Putamen (tissue), 1 donor: ENCODE measurements at regions not wholly inside any gene's neighbourhood (a gene's known extent, or its start where the extent isn't known, plus 50 kb on each side); places are given as distances from the start of the nearest gene placed in this dataset.

Experiments
- DNase-seq: peaks from one replicate; pipeline ENCODE4 v3.0.0-alpha.2; 2016; ENCODE audit warnings: low spot score

GRCh38 chr14:25988536-25988935 is 609.3 kb downstream of the NOVA1 start:
- no peak for DNase-seq

DNA sequence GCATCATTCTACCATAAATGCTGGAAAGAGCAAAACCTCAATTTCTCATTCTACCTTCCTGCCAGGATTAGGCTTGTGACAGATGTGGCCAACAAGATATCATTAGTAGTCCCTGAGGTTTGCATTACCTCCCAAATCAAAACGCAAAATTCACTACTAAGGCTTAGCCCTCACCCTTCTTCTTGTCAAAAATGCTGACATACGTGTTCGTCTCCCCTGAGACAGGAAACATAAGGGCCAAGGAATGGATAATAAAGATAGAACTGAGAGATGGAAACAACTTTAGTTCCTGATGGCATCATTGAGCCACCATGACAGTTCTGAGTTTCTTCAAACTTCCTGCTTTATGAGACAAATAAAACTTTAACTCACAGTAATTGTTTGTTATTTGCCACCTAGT is 642.1 kb downstream of the NOVA1 start:
- DNase-seq: no peak

GRCh38 chr14:25953532-25954139 is 644.2 kb downstream of the NOVA1 start:
- DNase-seq: no peak

DNA sequence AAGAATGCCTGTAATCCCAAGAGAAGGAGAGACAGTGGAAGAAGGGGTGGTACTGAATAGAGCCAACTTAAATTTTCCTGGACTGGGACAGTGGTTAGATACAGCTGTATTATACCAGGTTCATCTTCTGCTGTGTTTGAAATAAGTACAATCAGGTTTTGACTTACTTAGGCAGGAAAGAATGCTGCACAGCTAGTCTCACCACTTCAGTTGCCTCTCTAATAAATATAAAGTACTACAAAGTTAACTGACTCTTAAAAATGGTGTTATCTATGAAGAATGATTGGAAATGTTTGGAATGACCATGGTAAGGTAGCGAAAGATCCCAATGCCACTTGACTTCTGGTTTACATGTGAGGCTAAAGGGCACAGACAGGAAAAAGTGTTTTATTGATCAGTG is 652.1 kb downstream of the NOVA1 start:
- DNase-seq: no peak

DNA sequence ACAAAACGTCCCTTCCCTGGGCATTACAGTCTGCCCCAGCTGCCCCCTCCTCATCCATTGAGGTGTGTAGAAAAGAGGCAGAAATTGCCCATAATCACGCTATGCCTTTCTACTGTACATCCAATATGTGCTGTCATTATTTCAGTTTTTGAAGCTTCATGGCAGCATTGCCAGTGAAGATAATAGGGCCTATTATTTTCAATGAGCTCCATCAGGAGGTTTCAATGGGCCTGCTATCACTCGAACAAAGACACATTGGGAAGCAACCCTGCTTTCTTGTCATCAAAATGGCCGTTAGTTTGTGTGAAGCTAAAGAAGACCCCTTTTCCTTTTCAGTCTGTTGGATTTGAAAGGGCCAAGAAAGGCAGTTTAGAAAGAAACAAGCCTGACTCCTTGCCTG is 653.8 kb downstream of the NOVA1 start:
- DNase-seq: no peak

- no peak for DNase-seq
These were observed 654.5 kb downstream of the NOVA1 start for GRCh38 chr14:25943329-25943728.

DNA sequence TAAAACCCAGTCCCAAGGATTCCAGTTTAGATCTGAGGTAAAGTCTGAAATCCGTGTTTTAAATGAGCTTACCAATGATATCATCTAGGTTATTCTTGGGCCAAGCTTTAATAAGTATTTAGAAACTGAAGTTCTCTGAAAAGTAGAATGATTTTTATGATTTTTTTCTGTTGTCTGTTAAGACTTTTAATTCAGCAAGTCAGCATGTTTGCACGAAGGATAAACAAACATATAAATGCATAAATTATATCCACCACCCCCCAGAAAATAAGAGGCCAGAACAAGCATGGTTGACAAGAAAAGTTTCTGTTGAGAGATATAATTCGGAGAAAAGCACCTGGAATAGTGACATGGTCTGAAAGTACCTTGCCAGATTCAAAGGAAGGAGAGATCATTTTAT is 655.7 kb downstream of the NOVA1 start:
- DNase-seq: no peak

DNA sequence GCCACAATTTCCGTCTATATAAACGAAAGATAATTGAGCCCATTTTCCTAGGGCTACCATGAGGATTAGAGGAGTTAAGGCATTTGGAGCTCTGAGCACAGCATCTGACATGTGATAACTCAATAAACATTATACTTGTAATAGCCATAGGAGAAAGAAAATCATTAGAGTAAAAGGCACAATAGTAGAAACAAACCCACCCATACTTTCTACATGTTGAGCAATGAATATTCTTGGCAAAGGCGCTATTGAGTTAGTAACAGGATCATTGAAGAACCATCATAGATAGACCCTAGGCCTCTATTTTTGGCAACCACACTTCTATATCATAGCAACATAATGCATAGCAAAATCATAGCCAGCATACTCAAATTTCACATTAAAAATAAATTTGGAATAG is 664.1 kb downstream of the NOVA1 start:
- no peak for DNase-seq

DNA sequence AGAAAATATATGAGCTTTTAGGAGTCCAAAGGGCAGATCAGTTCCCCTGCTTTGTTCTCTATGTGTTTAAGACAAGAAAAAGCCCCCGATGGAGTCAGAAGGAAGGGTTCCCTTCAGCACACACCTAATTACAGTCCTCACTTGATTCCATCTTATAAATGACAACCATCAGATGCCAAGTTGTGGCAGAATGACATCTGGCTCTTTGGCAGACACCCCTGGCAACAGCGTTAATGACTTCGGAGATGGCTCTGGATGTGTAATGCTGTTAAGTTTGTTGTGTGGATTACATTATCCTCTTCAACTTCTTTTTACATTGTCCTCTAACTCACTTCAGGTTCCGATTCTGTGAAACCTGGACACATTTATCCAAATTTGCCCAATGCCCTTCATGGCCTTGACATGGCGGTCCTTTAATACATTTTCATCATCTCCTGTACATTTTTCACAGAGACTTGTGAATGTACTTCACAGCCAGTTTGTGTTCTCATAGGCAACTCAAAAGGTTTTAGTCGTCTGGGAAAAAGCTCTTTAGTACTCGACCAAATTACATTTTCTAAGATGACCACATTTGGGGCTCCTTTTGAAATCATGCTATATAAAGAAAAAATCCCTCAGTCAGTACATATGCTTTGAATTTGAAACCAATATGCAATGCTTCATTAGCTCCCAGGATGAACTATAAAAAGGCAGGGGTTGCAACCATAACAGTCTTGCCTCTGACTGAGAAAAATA is 667.8 kb downstream of the NOVA1 start:
- DNase-seq: no peak

DNA sequence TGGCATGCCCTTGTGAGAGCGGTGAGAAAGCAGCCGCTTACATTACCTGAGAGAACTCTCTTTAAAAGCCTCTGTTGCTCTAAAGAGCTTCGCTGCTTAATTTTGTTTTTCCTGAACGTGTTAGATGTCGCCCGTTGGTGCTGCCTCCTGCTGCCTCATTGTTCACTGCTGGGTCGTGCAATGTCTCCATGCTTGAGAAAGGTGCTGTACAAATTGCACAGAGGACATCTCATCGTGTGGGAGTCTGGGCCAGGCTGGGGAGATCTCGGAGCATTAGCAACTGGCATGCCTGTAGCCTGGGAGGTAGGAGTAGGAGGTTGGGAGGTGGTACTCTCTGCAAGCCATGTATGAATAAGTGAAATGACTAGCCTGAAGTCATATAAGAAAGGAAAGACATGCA is 686.0 kb downstream of the NOVA1 start:
- no peak for DNase-seq

DNA sequence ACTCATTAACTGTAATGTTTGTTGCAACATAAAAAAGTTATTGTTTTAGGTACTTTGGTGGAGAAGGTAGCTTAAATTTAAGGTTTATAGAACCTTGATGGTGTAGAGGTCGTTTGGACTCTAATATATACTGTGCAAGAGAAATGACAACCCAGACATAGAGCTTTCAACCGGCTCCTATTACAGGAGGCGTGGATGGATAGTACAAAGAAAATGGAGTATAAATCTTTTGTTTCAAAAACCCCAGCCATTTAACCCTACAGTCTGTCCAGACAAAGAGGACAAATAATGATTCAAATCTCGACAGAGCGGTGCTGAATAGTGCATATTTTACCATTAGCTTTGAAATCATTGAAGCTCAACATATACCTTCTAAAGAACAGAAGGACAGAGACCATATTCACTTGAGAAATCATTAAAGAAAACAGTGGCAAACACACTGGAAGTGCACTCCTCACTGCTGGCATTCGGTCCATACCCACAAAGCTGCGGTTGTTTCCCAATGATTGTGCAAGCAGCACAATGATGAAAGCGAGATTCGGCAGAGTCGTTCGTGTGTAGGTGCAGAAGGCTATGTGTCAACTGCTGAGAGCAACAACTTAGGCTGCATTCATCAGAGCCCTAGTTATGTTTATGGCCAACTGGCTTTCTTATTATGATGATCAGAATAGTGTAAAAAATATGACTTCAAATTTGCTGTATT is 688.6 kb downstream of the NOVA1 start:
- no peak for DNase-seq

DNA sequence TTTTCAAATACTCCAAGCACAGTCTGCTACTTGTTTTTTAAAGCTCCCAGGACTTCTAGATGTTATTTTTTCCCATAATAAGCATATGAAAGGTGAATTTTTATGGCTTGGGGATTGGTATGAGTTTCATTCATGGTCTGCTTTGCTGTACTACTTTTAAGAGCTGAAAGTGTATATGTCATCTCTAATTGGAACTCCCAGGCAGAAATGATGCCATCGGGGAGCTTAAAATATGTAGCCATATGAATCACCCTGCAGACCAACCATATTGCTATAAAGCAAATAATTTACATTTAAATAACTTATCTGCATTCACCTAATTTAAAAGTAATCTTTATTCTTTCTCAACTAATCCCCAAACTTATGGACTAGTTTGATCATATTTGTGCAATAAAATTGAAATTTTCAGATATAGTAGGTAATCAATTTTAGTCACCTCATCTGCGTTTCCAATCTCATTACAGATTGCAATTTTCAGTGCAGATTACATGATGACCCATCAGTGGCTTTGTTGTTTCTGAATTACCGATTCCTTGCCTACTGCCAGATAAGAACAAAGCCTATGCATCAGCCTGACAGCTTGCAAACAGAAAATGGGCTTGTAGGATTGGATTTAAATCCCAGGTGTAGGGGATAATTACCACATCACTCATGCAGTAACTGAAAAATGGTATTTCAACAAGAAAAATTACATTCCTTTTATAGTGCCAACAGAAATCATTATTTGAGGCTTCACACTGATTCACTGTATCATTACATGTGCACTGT is 689.4 kb downstream of the NOVA1 start:
- peak; percentile 18 for DNase-seq

DNA sequence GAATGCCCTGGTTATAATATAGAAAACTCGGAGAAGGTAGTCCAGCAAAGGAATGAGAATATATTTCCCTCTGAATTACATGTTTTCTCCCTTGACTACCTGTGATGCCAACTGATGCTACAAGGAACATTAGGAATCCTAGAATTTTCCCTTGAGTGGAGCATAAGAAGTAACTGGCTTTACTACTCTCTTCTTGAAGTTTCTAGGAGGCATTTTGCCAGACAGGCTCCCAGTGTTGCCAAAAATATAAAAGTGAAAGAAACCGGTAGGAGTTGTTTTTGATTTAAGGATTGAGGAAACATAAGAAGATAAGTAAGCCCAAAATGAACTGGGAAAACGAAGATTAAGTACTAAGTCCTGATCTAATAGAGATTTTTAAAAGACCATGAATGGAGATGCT is 693.4 kb downstream of the NOVA1 start:
- DNase-seq: no peak

DNA sequence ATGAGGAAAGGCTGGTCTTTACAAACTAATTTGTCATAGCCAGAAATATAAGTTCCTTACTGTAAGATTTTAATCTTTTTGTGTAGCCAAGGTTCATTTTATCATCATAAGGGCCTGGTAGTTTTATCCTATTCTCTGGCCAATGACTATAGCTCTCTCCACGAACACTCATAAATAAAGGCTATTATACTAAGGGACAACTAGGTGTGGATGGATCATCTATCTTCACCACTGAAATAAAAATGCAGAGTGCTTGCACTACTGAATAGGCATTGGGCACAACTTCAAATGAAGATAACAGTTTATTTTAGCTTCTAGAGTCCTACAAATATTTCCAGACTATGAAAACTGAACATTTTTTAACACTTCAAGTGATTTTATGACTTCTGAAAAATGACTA is 698.6 kb downstream of the NOVA1 start:
- DNase-seq: no peak

DNA sequence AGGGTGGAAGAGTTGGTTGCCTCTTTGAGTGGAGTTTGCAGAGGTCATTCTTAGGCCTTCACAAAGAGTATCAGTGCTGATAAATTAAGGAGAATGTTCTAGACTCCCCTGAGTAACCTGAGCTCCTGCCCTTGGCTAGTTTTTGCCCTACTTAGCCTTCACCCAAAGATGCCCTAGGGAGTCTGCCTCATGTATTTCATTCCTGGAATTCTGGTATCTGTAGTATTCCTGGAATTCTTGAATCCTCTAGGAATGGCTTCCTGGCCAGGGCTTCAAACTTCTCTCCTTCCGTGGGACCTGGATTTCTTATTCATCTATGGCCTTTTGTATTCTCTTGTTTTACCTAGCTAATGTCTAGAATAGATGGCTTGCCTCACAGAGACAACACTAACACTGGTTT is 701.1 kb downstream of the NOVA1 start:
- no peak for DNase-seq

DNA sequence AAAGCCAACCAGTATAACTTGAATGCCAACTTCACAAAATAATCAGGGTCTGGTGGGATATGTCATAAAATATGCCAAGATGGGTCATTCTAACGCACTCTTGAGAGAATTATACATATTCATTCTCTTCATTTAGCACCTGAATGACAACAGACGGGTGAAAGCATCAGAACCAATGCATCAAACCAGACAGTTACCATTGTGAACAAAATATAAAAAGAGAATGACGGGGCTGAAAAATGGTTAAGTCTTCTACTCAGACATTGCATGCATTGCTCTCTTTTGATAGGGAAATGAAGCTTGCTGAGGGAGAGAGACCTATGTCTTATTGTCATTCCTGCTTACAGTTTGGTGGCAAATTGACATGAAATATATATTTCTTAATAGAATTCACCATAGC is 702.1 kb downstream of the NOVA1 start:
- DNase-seq: no peak

GRCh38 chr14:25887251-25887878 is 710.5 kb downstream of the NOVA1 start:
- DNase-seq: peak; percentile 6

DNA sequence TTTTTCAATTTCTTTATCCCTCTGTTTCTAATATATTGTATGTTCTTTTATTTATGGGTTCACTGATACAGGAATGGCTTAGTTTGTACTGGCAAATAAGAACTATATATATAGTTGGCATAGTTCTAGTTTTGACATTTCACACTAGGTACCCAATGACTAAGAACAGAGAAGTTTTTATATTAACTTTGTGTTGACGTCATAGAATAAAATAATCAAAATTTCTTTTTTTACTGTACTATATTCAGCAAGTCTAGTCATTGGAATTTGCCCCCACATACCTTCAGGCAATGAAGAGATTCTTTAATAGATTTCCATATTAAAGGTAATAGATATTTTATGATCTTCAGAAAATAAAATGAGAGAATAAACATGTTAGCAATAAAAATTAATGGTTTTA is 713.2 kb downstream of the NOVA1 start:
- DNase-seq: no peak

- DNase-seq: no peak
These were observed 714.9 kb downstream of the NOVA1 start for GRCh38 chr14:25882899-25883298.

GRCh38 chr14:25875475-25875874 is 722.4 kb downstream of the NOVA1 start:
- no peak for DNase-seq

GRCh38 chr14:25869854-25870253 is 728.0 kb downstream of the NOVA1 start:
- DNase-seq: no peak
